HG03342 (cell line): ENCODE measurements at regions not wholly inside any gene's neighbourhood (a gene's known extent, or its start where the extent isn't known, plus 50 kb on each side); places are given as distances from the start of the nearest gene placed in this dataset.

ENCODE experiments used
- ATAC-seq: cut with Tn5 transposase; IDR thresholded peaks from one replicate; pipeline ENCODE4 v1.9.1; 2021; ENCODE audit warnings: mild to moderate bottlenecking, moderate library complexity; ENCODE audit not compliant: unreplicated experiment

- ATAC-seq = no peak
Measured at GRCh38 chr6:47151232-47151898, 109.2 kb upstream of the ADGRF1 start.

GRCh38 chr6:47149554-47149953 is 107.4 kb upstream of the ADGRF1 start:
- no peak for ATAC-seq

GRCh38 chr6:47149066-47149465 is 106.9 kb upstream of the ADGRF1 start:
- ATAC-seq = no peak

- ATAC-seq = no peak
Measured at GRCh38 chr6:47147836-47148344, 105.8 kb upstream of the ADGRF1 start.

- no peak for ATAC-seq
Measured at GRCh38 chr6:47147175-47147727, 105.1 kb upstream of the ADGRF1 start.

GRCh38 chr6:47146431-47147174 is 104.5 kb upstream of the ADGRF1 start:
- ATAC-seq = no peak

GRCh38 chr6:47145212-47145611 is 103.1 kb upstream of the ADGRF1 start:
- no peak for ATAC-seq

GRCh38 chr6:47144306-47144705 is 102.2 kb upstream of the ADGRF1 start:
- ATAC-seq = no peak

- no peak for ATAC-seq
Measured at GRCh38 chr6:47141963-47142362, 99.8 kb upstream of the ADGRF1 start.

- no peak for ATAC-seq
Measured at GRCh38 chr6:47141171-47141570, 99.0 kb upstream of the ADGRF1 start.

- no peak for ATAC-seq
Measured at GRCh38 chr6:47138046-47138445, 95.9 kb upstream of the ADGRF1 start.

GRCh38 chr6:47137073-47137472 is 94.9 kb upstream of the ADGRF1 start:
- no peak for ATAC-seq

- no peak for ATAC-seq
Measured at GRCh38 chr6:47135772-47136171, 93.6 kb upstream of the ADGRF1 start.

- ATAC-seq = no peak
Measured at GRCh38 chr6:47134476-47135189, 92.5 kb upstream of the ADGRF1 start.

- no peak for ATAC-seq
Measured at GRCh38 chr6:47133230-47134000, 91.3 kb upstream of the ADGRF1 start.

- no peak for ATAC-seq
Measured at GRCh38 chr6:47132724-47133123, 90.6 kb upstream of the ADGRF1 start.

- no peak for ATAC-seq
Measured at GRCh38 chr6:47131773-47132172, 89.6 kb upstream of the ADGRF1 start.

GRCh38 chr6:47130086-47130485 is 88.0 kb upstream of the ADGRF1 start:
- ATAC-seq = no peak

- no peak for ATAC-seq
Measured at GRCh38 chr6:47129129-47129528, 87.0 kb upstream of the ADGRF1 start.

GRCh38 chr6:47126647-47127391 is 84.7 kb upstream of the ADGRF1 start:
- no peak for ATAC-seq
